Body of pancreas (tissue), 4 donors: ENCODE measurements at regions not wholly inside any gene's neighbourhood (a gene's known extent, or its start where the extent isn't known, plus 50 kb on each side); places are given as distances from the start of the nearest gene placed in this dataset.

ENCODE experiments used
- CTCF ChIP-seq, 7 experiments: fragments of 450-650 bp in 4 of 7; fragments of 200-600 bp in 3 of 7; sonication (generic) in 3 of 7; IDR thresholded peaks; one replicate each; pipeline ENCODE4 v1.5.1; 2016 to 2019; ENCODE audit warnings: antibody characterized with exemption in 7 of 7
- POLR2A ChIP-seq, 3 donors: fragments of 450-650 bp; IDR thresholded peaks; one replicate each; pipeline ENCODE4 v1.6.1; 2016; ENCODE audit warnings: antibody characterized with exemption in 3 of 3, mild to moderate bottlenecking in 2 of 3

- TF ChIP-seq CTCF (IDR thresholded peaks at IDR 0.05) = no peak
- TF ChIP-seq POLR2A (IDR thresholded peaks at IDR 0.05) = no peak
Measured at GRCh38 chr9:99345942-99346341, 123.9 kb downstream of the SEC61B start.
